Tibial nerve (tissue), 4 donors: ENCODE measurements at regions not wholly inside any gene's neighbourhood (a gene's known extent, or its start where the extent isn't known, plus 50 kb on each side); places are given as distances from the start of the nearest gene placed in this dataset.

ENCODE experiments used
- CTCF ChIP-seq, 5 experiments: fragments of 200-600 bp in 3 of 5; fragments of 450-650 bp in 2 of 5; sonication (generic) in 3 of 5; IDR thresholded peaks; one replicate each; pipeline ENCODE4 v1.5.1; 2016 to 2019; ENCODE audit warnings: antibody characterized with exemption in 5 of 5, mild to moderate bottlenecking in 3 of 5, moderate library complexity in 2 of 5
- EP300 ChIP-seq, 2 donors: sonication (generic); formaldehyde crosslinking; IDR thresholded peaks; one replicate each; pipeline ENCODE4 v1.6.1; 2017; ENCODE audit warnings: antibody characterized with exemption in 2 of 2, mild to moderate bottlenecking in 1 of 2
- POLR2A ChIP-seq, 2 donors: fragments of 450-650 bp; IDR thresholded peaks; one replicate each; pipeline ENCODE4 v1.6.1; 2017; ENCODE audit warnings: antibody characterized with exemption in 2 of 2, mild to moderate bottlenecking in 2 of 2, moderate library complexity in 2 of 2

- TF ChIP-seq CTCF (IDR thresholded peaks at IDR 0.05) (no peak), POLR2A (IDR thresholded peaks at IDR 0.05) (no peak), EP300 (IDR thresholded peaks at IDR 0.05) (no peak)
Observed at GRCh38 chr11:106278391-106278790, 200.9 kb downstream of the AASDHPPT start.
